Mesenchymal stem cell (in vitro differentiated cells and primary cell): ENCODE measurements at regions not wholly inside any gene's neighbourhood (a gene's known extent, or its start where the extent isn't known, plus 50 kb on each side); places are given as distances from the start of the nearest gene placed in this dataset.

Source experiments
- DNase-seq: peaks from one replicate; pipeline ENCODE4 v3.0.0-alpha.2; 2013
- H2AFZ ChIP-seq: one replicate; pipeline ENCODE4 v1.6.1; 2013; ENCODE audit warnings: low read depth, mild to moderate bottlenecking, control low read depth, inconsistent platforms, low read length, moderate library complexity
- H2AK5ac ChIP-seq: 2 replicates; pipeline ENCODE4 v1.6.1; 2013; ENCODE audit warnings: low read length, moderate library complexity, mild to moderate bottlenecking, inconsistent platforms; ENCODE audit not compliant: severe bottlenecking
- H2BK120ac ChIP-seq: one replicate; pipeline ENCODE4 v1.6.1; 2013; ENCODE audit warnings: low read depth, mild to moderate bottlenecking, inconsistent platforms, low read length, moderate library complexity
- H2BK12ac ChIP-seq, 2 experiments: one replicate each; pipeline ENCODE4 v1.6.1; 2013; ENCODE audit warnings: inconsistent platforms in 2 of 2, low read length in 2 of 2, mild to moderate bottlenecking in 2 of 2, moderate library complexity in 2 of 2, control low read depth in 1 of 2
- H2BK15ac ChIP-seq: one replicate; pipeline ENCODE4 v1.6.1; 2013; ENCODE audit warnings: mild to moderate bottlenecking, low read depth, inconsistent platforms; ENCODE audit not compliant: poor library complexity, severe bottlenecking
- H2BK5ac ChIP-seq: 2 replicates; pipeline ENCODE4 v1.6.1; 2013; ENCODE audit warnings: low read depth, mild to moderate bottlenecking, low read length, control low read depth, inconsistent platforms; ENCODE audit not compliant: poor library complexity, severe bottlenecking
- H3K14ac ChIP-seq, 2 experiments: one replicate each; pipeline ENCODE4 v1.6.1; 2013; ENCODE audit warnings: inconsistent platforms in 2 of 2, low read length in 2 of 2, control low read depth in 1 of 2, mild to moderate bottlenecking in 1 of 2, moderate library complexity in 1 of 2
- H3K18ac ChIP-seq, 2 experiments: one replicate each; pipeline ENCODE4 v1.6.1; 2013; ENCODE audit warnings: inconsistent platforms in 2 of 2, low read length in 2 of 2, control low read depth in 1 of 2, low read depth in 1 of 2, mild to moderate bottlenecking in 1 of 2
- H3K23ac ChIP-seq, 2 experiments: one replicate each; pipeline ENCODE4 v1.6.1; 2013; ENCODE audit warnings: inconsistent platforms in 2 of 2, low read length in 2 of 2, mild to moderate bottlenecking in 2 of 2, moderate library complexity in 2 of 2, control low read depth in 1 of 2
- H3K27ac ChIP-seq: 2 replicates; pipeline ENCODE4 v1.5.1; 2013; ENCODE audit warnings: mild to moderate bottlenecking, moderate library complexity, low read length, control low read depth, inconsistent platforms; ENCODE audit not compliant: poor library complexity, severe bottlenecking
- H3K27me3 ChIP-seq, 2 experiments: 2 replicates each; pipeline versions ENCODE4 v1.6.1 to v1.7.0; 2013; ENCODE audit warnings: low read length in 2 of 2, mild to moderate bottlenecking in 2 of 2, moderate library complexity in 2 of 2, control low read depth in 1 of 2, inconsistent platforms in 1 of 2; ENCODE audit not compliant: control insufficient read depth in 1 of 2, insufficient read depth in 1 of 2
- H3K36me3 ChIP-seq, 2 experiments: 2 replicates each; pipeline versions ENCODE4 v1.6.1 to v1.7.0; 2013; ENCODE audit warnings: low read length in 2 of 2, control low read depth in 1 of 2, inconsistent platforms in 1 of 2, low read depth in 1 of 2, mild to moderate bottlenecking in 1 of 2; ENCODE audit not compliant: insufficient read depth in 2 of 2, control insufficient read depth in 1 of 2
- H3K4ac ChIP-seq, 2 experiments: one replicate each; pipeline ENCODE4 v1.6.1; 2013; ENCODE audit warnings: inconsistent platforms in 2 of 2, low read length in 2 of 2, mild to moderate bottlenecking in 2 of 2, moderate library complexity in 2 of 2, control low read depth in 1 of 2, low read depth in 1 of 2
- H3K4me1 ChIP-seq: 2 replicates; pipeline ENCODE4 v1.6.1; 2013; ENCODE audit warnings: low read depth, low read length, control low read depth; ENCODE audit not compliant: control insufficient read depth, insufficient read depth
- H3K4me2 ChIP-seq: 2 replicates; pipeline ENCODE4 v1.6.1; 2013; ENCODE audit warnings: low read length, mild to moderate bottlenecking, inconsistent platforms; ENCODE audit not compliant: poor library complexity, severe bottlenecking
- H3K4me3 ChIP-seq, 2 experiments: 2 replicates each; pipeline versions ENCODE4 v1.5.1 to v1.7.0; 2013; ENCODE audit warnings: low read length in 2 of 2, mild to moderate bottlenecking in 2 of 2, control low read depth in 1 of 2, low read depth in 1 of 2; ENCODE audit not compliant: insufficient read depth in 1 of 2
- H3K79me1 ChIP-seq: replicated peaks from 2 replicates; pipeline ENCODE4 v1.6.1; 2013; ENCODE audit warnings: mild to moderate bottlenecking, control low read depth, low read length, inconsistent platforms; ENCODE audit not compliant: poor library complexity, severe bottlenecking
- H3K9ac ChIP-seq: 2 replicates; pipeline ENCODE4 v1.7.0; 2013; ENCODE audit warnings: mild to moderate bottlenecking, low read length, moderate library complexity
- H3K9me3 ChIP-seq: 2 replicates; pipeline ENCODE4 v1.7.0; 2013; ENCODE audit warnings: mild to moderate bottlenecking, low read length; ENCODE audit not compliant: control insufficient read depth
- H4K8ac ChIP-seq: one replicate; pipeline ENCODE4 v1.6.1; 2013; ENCODE audit warnings: inconsistent platforms, mild to moderate bottlenecking, low read length, moderate library complexity
- H4K91ac ChIP-seq: one replicate; pipeline ENCODE4 v1.6.1; 2013; ENCODE audit warnings: mild to moderate bottlenecking, low read length, inconsistent platforms
- WGBS: methylation state at CpG from one replicate; pipeline ENCODE4 v1.1.7; 2013; ENCODE audit warnings: mixed read lengths; 5-methylcytosine and 5-hydroxymethylcytosine counted together

DNA sequence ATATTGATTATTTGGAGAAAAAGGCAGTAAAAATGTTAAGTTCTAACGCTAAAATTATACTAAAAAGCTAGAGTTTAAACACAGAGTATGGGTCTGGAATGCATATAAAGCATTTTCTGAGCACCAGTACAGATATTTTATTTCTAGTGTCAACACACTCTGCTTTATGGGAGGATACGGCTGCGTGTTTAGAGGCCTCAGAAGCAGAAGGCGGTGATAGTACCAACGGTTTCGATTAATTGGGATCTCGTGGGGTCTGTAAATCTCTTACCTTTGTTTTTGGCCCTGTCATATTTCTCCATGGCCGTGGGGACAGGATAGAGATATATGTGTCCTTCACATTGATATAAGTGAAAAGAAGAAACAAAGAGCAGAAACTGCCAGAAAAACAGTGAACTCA, 206.8 kb upstream of the NTM start:
- Histone ChIP-seq H3K14ac (no peak overlapping the region), H3K4ac (no peak overlapping the region), H3K4me1 (no peaks in the 10 kb centered on the region), H2AFZ (no peak overlapping the region), H3K27me3 (peaks cover 0 to 17% of the 10 kb centered on the region in 2 experiments), H3K27ac (no peak overlapping the region), H4K8ac (no peak overlapping the region), H3K9me3 (no peaks in the 10 kb centered on the region), H3K79me1 (no peaks in the 10 kb centered on the region), H2BK120ac (no peak overlapping the region), H3K9ac (no peak overlapping the region), H2BK12ac (no peak overlapping the region), H2BK5ac (no peak overlapping the region), H3K4me3 (no peak overlapping the region), H3K4me2 (no peak overlapping the region), H4K91ac (no peak overlapping the region), H3K23ac (no peak overlapping the region), H3K36me3 (no peaks in the 10 kb centered on the region), H2AK5ac (no peak overlapping the region), H2BK15ac (no peak overlapping the region), H3K18ac (no peak overlapping the region)
- no peak for DNase-seq
- 70% methylated on average over 7 of the region's 8 CpGs for WGBS

DNA sequence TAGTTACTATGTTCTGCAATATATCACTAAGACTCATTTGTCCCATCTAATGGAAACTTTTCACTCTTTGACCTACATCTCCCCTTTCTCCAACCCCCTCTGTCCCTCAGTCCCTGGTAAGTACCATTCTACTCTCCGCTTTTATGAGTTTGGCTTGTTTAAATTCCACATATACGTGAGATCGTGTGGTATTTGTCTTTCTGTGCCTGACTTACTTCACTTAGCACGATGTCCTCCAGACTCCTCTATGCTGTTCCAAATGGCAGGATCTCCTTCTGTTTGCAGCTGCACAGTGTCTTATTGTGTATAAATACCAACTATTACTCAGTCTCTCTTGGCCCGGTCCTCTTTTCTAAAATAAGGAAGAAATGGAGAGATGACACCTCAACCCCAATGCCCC, 205.4 kb upstream of the NTM start:
- WGBS: 59% methylated on average over 5 of the region's 5 CpGs
- Histone ChIP-seq H3K23ac (no peak overlapping the region), H3K4me2 (no peak overlapping the region)

DNA sequence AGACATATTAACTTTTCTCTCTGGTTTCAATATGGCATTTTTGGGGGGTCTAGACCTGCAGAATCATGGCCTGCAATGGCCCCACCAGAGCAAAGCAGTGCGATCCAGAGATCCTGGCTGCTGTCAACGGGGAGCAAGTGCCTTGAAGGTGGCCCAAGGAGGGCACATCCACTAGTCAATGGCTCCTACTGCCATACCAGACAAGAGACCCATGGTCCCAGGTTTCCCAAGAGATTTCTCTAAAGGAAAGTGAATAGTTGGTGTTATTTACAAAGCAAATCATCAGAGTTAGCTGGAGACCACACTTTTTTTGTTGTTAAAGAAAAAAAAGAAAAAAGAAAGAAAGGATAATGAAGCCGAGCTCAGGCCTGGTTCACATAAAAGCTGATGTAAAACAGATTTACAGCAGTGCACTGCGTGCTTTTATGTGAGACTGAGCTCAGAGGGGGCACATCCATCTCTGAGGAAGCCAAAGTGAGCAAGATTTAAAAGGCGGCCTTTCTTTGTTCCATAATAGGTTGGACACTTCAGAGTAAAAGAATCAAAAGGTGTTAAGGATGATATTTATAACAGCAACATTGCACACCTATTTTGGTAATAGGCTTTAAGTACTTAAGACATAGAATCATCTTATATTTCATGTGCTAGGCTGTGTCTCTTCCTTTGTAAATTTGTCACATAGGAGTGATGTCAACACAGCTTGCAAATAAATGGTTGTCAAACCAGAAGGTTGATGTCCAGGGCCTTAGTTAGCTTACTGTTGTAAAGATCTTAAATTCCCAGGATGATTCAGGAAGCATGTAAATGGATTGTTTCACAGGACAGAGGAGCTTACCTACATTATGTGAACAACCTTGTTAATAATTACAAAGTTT, 201.3 kb upstream of the NTM start:
- Histone ChIP-seq H3K79me1 (no peaks in the 10 kb centered on the region), H3K14ac (no peak overlapping the region), H4K8ac (no peak overlapping the region), H3K4me2 (no peak overlapping the region), H2AK5ac (no peak overlapping the region), H3K4me1 (no peaks in the 10 kb centered on the region), H2BK120ac (no peak overlapping the region), H3K4me3 (no peak overlapping the region), H3K23ac (no peak overlapping the region), H3K18ac (no peak overlapping the region), H3K27ac (no peak overlapping the region), H2BK15ac (no peak overlapping the region), H3K4ac (no peak overlapping the region), H3K9ac (no peak overlapping the region), H3K36me3 (no peaks in the 10 kb centered on the region), H2BK12ac (no peak overlapping the region), H3K27me3 (peaks cover 0 to 4% of the 10 kb centered on the region in 2 experiments), H2BK5ac (no peak overlapping the region), H4K91ac (no peak overlapping the region), H3K9me3 (peaks cover 4% of the 10 kb centered on the region), H2AFZ (no peak overlapping the region)
- WGBS: 62% methylated on average over 5 of the region's 5 CpGs
- DNase-seq: no peak

More for the DNA sequence above, 205.4 kb upstream of the NTM start:
- DNase-seq: no peak
- Histone ChIP-seq H2AK5ac (no peak overlapping the region), H3K18ac (no peak overlapping the region), H2BK12ac (no peak overlapping the region), H3K9me3 (no peaks in the 10 kb centered on the region), H3K79me1 (no peaks in the 10 kb centered on the region), H2BK120ac (no peak overlapping the region), H3K4me3 (no peak overlapping the region), H2AFZ (no peak overlapping the region), H3K27ac (no peak overlapping the region), H3K4ac (no peak overlapping the region), H4K91ac (no peak overlapping the region), H3K36me3 (no peaks in the 10 kb centered on the region), H3K4me1 (no peaks in the 10 kb centered on the region), H3K27me3 (peaks cover 0 to 15% of the 10 kb centered on the region in 2 experiments), H3K9ac (no peak overlapping the region), H3K14ac (no peak overlapping the region), H2BK15ac (no peak overlapping the region), H4K8ac (no peak overlapping the region), H2BK5ac (no peak overlapping the region)

DNA sequence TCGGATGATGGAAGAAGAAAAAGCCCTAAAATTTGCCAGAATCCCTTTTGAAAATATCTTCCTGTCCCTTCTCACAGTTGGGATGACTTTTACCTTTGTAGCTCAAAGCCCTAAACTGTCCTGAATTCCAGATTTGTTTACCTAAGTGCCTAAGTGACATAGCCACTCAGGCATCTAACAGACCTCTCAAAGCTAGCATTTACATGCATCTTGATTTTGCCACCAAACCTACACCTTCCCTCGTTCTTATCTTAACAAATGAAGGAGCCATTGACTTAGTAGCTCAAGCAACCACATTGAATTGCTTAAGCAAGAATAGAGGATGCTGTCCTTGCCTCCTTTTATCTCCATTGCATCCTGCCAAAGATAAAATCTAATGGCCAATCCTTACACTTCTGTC, 198.4 kb upstream of the NTM start:
- Histone ChIP-seq H3K4me1 (no peaks in the 10 kb centered on the region), H4K8ac (no peak overlapping the region), H3K4me2 (no peak overlapping the region), H2AK5ac (no peak overlapping the region), H3K23ac (no peak overlapping the region), H3K9me3 (peaks cover 4% of the 10 kb centered on the region), H2BK120ac (no peak overlapping the region), H3K9ac (no peak overlapping the region), H3K79me1 (no peaks in the 10 kb centered on the region), H3K4ac (no peak overlapping the region), H3K27ac (no peak overlapping the region), H2BK15ac (no peak overlapping the region), H2AFZ (no peak overlapping the region), H3K18ac (no peak overlapping the region), H2BK5ac (no peak overlapping the region), H3K27me3 (peaks cover 0 to 4% of the 10 kb centered on the region in 2 experiments), H3K36me3 (no peaks in the 10 kb centered on the region), H4K91ac (no peak overlapping the region), H2BK12ac (no peak overlapping the region), H3K14ac (no peak overlapping the region), H3K4me3 (no peak overlapping the region)
- no peak for DNase-seq
- 35% methylated on average over 2 of the region's 2 CpGs for WGBS
